K562 (cell line): ENCODE measurements at regions not wholly inside any gene's neighbourhood (a gene's known extent, or its start where the extent isn't known, plus 50 kb on each side); places are given as distances from the start of the nearest gene placed in this dataset.

Source experiments
- ATAC-seq: fragments of 200-7000 bp; cut with Tn5 transposase; 3 replicates; pipeline ENCODE4 v1.9.1; 2020; ENCODE audit warnings: moderate library complexity
- BruUV-seq: library from RNA; stranded (reverse); fragments of 400-500 nt; replicated peaks from 2 replicates; lab custom pipeline; 2021; lab: Mats Ljungman, UMichigan
- CTCF ChIA-PET: fragments of 300-600 bp; formaldehyde crosslinking; extraction: SDS; loops from one replicate; lab custom pipeline; 2021; ENCODE audit warnings: low intra/inter-chr PET ratio; lab: Yijun Ruan, JAX
- POLR2A ChIA-PET: fragments of 300-600, 350-650 bp; sonication (Branson Sonifier 250); formaldehyde crosslinking; extraction: SDS; loops from one replicate; lab custom pipeline; 2021; ENCODE audit warnings: antibody characterized with exemption, inconsistent platforms; lab: Yijun Ruan, JAX
- DNase-seq, 4 experiments: peaks; one replicate each; pipeline versions ENCODE4 v3.0.0 to v3.0.0-alpha.2; 2011 to 2018; ENCODE audit warnings: low spot score in 3 of 4, mixed read lengths in 3 of 4; ENCODE audit errors: extremely low read depth in 1 of 4
- FAIRE-seq: peaks from 2 replicates; lab custom pipeline; 2011; peaks lifted over from hg19 to GRCh38; lab: Jason Lieb, UNC
- H2AFZ ChIP-seq: 2 replicates; pipeline ENCODE4 v1.6.0; 2011; ENCODE audit warnings: low read depth, low read length, control low read depth, inconsistent platforms
- H3K27ac ChIP-seq: fragments of 200-600 bp; 3 replicates; pipeline ENCODE4 v1.8.0; 2011; ENCODE audit warnings: low read depth, mild to moderate bottlenecking, control low read depth, inconsistent platforms, low read length, moderate library complexity, mixed read lengths; ENCODE audit errors: extremely low read depth
- H3K27me3 ChIP-seq, 2 experiments: fragments of 300-600 bp in 1 of 2; 2 replicates in 1 of 2; 3 replicates in 1 of 2; pipeline versions ENCODE4 v1.6.0 to v1.8.0; 2011; ENCODE audit warnings: inconsistent platforms in 2 of 2, low read length in 2 of 2, mild to moderate bottlenecking in 1 of 2, mixed read lengths in 1 of 2, moderate library complexity in 1 of 2; ENCODE audit not compliant: control insufficient read depth in 2 of 2, insufficient read depth in 2 of 2
- H3K36me3 ChIP-seq: fragments of 300-600 bp; 3 replicates; pipeline ENCODE4 v1.8.0; 2011; ENCODE audit warnings: mild to moderate bottlenecking, low read length, inconsistent platforms; ENCODE audit not compliant: control insufficient read depth, insufficient read depth
- H3K4me1 ChIP-seq, 2 experiments: fragments of 200-600 bp in 1 of 2; replicated peaks in 1 of 2; 2 replicates in 1 of 2; 3 replicates in 1 of 2; pipeline versions ENCODE4 v1.5.1 to v1.8.0; 2011; ENCODE audit warnings: inconsistent platforms in 2 of 2, low read length in 2 of 2, mild to moderate bottlenecking in 1 of 2, mixed read lengths in 1 of 2, moderate library complexity in 1 of 2; ENCODE audit not compliant: control insufficient read depth in 2 of 2, insufficient read depth in 2 of 2
- H3K4me2 ChIP-seq: 2 replicates; pipeline ENCODE4 v1.6.1; 2011; ENCODE audit warnings: low read length, control low read depth, inconsistent platforms, mixed read lengths; ENCODE audit not compliant: insufficient read depth
- H3K4me3 ChIP-seq: fragments of 200-600 bp; sonication (generic), shearing (Covaris generic); 2 replicates; pipeline ENCODE4 v1.5.1; 2016; ENCODE audit warnings: control low read depth, inconsistent platforms
- H3K79me2 ChIP-seq: fragments of 200-600 bp; 3 replicates; pipeline ENCODE4 v1.8.0; 2011; ENCODE audit warnings: low read length, inconsistent platforms; ENCODE audit not compliant: control insufficient read depth, insufficient read depth
- H3K9ac ChIP-seq, 2 experiments: 2 replicates each; pipeline versions ENCODE4 v1.6.0 to v1.6.1; 2011; ENCODE audit warnings: low read depth in 2 of 2, low read length in 2 of 2, control low read depth in 1 of 2, inconsistent platforms in 1 of 2, mild to moderate bottlenecking in 1 of 2, mixed read lengths in 1 of 2; ENCODE audit not compliant: insufficient read depth in 1 of 2
- H3K9me1 ChIP-seq: one replicate; pipeline ENCODE4 v1.6.0; 2011; ENCODE audit warnings: inconsistent platforms, mild to moderate bottlenecking, low read length, moderate library complexity; ENCODE audit not compliant: control insufficient read depth, insufficient read depth
- H3K9me3 ChIP-seq: replicated peaks from 2 replicates; pipeline ENCODE4 v1.5.1; 2011; ENCODE audit warnings: low read depth, low read length, inconsistent platforms; ENCODE audit not compliant: control insufficient read depth, insufficient read depth
- H4K20me1 ChIP-seq: replicated peaks from 2 replicates; pipeline ENCODE4 v1.6.1; 2011; ENCODE audit warnings: low read length, inconsistent platforms, mixed read lengths; ENCODE audit not compliant: control insufficient read depth, insufficient read depth
- MAFG ChIP-seq: fragments of 450-650 bp; conservative IDR thresholded peaks from 2 replicates; pipeline ENCODE4 v1.6.1; 2016; ENCODE audit warnings: missing genetic modification characterization, missing compliant biosample characterization
- NFE2 ChIP-seq: IDR thresholded peaks from 2 replicates; pipeline ENCODE4 v1.6.1; 2014; ENCODE audit warnings: antibody characterized with exemption, low read depth
- NFE2L1 ChIP-seq: fragments of 450-650 bp; IDR thresholded peaks from 2 replicates; pipeline ENCODE4 v1.6.1; 2016; ENCODE audit warnings: missing genetic modification characterization, low read depth, mild to moderate bottlenecking, missing compliant biosample characterization, moderate library complexity, borderline replicate concordance
- PURB ChIP-seq: sonication (generic); formaldehyde crosslinking; IDR thresholded peaks from 2 replicates; pipeline ENCODE4 v1.9.0; 2021; ENCODE audit warnings: low read depth, mild to moderate bottlenecking, missing genetic modification reagents
- TBL1XR1 ChIP-seq, 2 experiments: IDR thresholded peaks; 2 replicates each; pipeline ENCODE4 v1.6.1; 2012; ENCODE audit warnings: improper control_type of control experiment in 2 of 2, low read length in 2 of 2, mild to moderate bottlenecking in 1 of 2
- ZFP1 ChIP-seq: fragments of 450-650 bp; formaldehyde crosslinking; IDR thresholded peaks from 2 replicates; pipeline ENCODE4 v1.4.0; 2020; ENCODE audit warnings: mild to moderate bottlenecking, mixed read lengths
- ZNF316 ChIP-seq: fragments of 450-650 bp; IDR thresholded peaks from 2 replicates; pipeline ENCODE4 v1.6.1; 2016
- ZNF551 ChIP-seq: fragments of 250-450 bp; sonication (Bioruptor Pico); IDR thresholded peaks from 2 replicates; pipeline ENCODE4 v1.5.0; 2021; ENCODE audit warnings: mild to moderate bottlenecking, moderate library complexity
- WGBS: fragments of 100-300 bp; shearing (Covaris generic); methylation state at CpG from one replicate; pipeline ENCODE4 v1.1.6; 2016; ENCODE audit warnings: low coverage, mixed read lengths; ENCODE audit not compliant: insufficient coverage; ENCODE audit errors: missing lambda C conversion rate; 5-methylcytosine and 5-hydroxymethylcytosine counted together
- in situ Hi-C: fragments of 300-500 bp; cut with MboI; formaldehyde crosslinking; loops from 4 replicates; pipeline ENCODE4 v1.15.0; 2018; ENCODE audit warnings: inconsistent platforms, mixed read lengths
- intact Hi-C: fragments of 100-400 bp; cut with micrococcal nuclease; formaldehyde crosslinking; loops from 2 replicates; pipeline ENCODE4 v1.14.2; 2022

DNA sequence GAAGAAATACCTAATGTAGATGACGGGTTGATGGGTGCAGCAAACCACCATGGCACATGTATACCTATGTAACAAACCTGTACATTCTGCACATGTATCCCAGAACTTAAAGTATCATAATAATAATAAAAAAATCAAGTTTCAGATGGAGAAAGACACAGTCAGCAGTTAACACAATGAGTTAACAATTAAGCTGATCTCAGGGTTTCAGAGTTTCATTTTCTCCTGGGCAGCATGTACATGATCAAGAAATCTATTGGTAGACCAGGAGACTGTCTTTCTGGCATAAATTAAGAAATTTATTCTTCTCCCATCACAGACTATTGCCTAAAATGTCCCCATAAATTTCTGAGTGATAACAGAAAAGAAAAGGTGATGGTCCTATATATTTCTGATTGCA is 155.3 kb downstream of the RAD51AP2 start:
- CTCF ChIA-PET = interaction anchor here (0.7 kb wide), 1 partner anchor 1014 kb away, joined by 3 read pairs; no protein-coding TSS in a partner anchor
- ATAC-seq (no peak), DNase-seq (no peak)
- Histone ChIP-seq H3K9me1 (no peaks in the 10 kb centered on the region), H3K4me3 (no peak overlapping the region), H3K4me1 (no peaks in the 10 kb centered on the region), H3K9me3 (no peaks in the 10 kb centered on the region), H3K36me3 (no peaks in the 10 kb centered on the region)
- no TSS peak for BruUV-seq
- POLR2A ChIA-PET = no interaction called here
- intact Hi-C loops (no loop called here), in situ Hi-C loops (no loop called here)
- TF ChIP-seq TBL1XR1 (IDR thresholded peaks at IDR 0.05; ENCODE audit: low read length in 2 of 2) (no peak), PURB (CRISPR knock-in tag) (no peak)
- TF ChIP-seq, all 486 proteins: peak for 0
- Histone ChIP-seq H3K27ac (no peak overlapping the region), H3K79me2 (no peaks in the 10 kb centered on the region), H3K9ac (no peak overlapping the region), H4K20me1 (no peaks in the 10 kb centered on the region), H3K4me2 (no peak overlapping the region), H3K27me3 (no peaks in the 10 kb centered on the region), H2AFZ (no peak overlapping the region)
- FAIRE-seq = no peak
- WGBS = 0% methylated on average over 1 of the region's 1 CpG

DNA sequence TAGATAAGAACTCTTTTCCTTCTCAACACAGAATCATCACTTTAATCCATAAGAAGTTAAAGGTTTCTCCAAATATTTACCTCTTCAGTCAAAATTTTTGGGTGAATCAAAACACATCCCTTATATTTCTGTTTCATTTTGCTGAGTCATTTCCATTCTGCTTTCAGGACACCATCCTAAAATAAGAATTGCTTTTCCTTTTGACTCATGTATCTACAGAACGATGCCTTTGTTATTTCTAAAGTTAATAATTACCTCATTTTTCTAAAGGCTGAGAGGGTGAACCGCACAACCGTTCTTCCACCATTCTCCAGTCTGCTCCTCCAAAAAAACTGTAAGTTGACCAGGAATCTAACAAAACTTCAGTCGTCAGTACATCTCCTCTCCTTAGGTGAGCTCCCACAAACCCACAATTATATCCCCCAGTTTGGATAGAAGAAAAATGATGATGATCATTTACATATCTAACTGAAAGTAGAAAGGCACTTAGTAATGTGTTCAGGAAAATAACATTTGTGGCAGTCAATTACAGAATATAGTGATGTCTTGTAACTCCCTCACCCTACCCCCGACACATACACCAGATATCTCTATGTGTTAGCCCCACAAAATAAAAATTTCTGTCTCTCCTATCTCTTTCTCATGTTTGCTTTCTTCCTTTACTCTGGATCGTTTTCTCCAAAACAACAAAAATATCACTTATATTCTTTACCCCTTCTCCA is 162.5 kb downstream of the RAD51AP2 start:
- ATAC-seq (no peak), FAIRE-seq (no peak), DNase-seq (no peak)
- no peaks in the 10 kb centered on the region for H3K9me3 ChIP-seq
- H3K4me1 ChIP-seq = no peaks in the 10 kb centered on the region
- no peak overlapping the region for H2AFZ ChIP-seq
- H3K4me2 ChIP-seq = no peak overlapping the region
- no peaks in the 10 kb centered on the region for H3K9me1 ChIP-seq
- ChIA-PET CTCF (no interaction called here), POLR2A (no interaction called here)
- no peaks in the 10 kb centered on the region for H3K27me3 ChIP-seq
- TF ChIP-seq ZNF551 (CRISPR knock-in tag) (no peak), MAFG (tag) (peak; percentile 56), NFE2L1 (tag) (peak; percentile 25; the same call in 1 of the 2 replicates), NFE2 (0 out of 2 replicates have a peak, but pooled peaks have one; percentile 29), ZNF316 (peak; percentile 16; the same call in 1 of the 2 replicates), ZFP1 (CRISPR knock-in tag) (no peak)
- TF ChIP-seq, all 486 proteins: peak for 4
- Histone ChIP-seq H4K20me1 (no peaks in the 10 kb centered on the region), H3K79me2 (no peaks in the 10 kb centered on the region), H3K27ac (no peak overlapping the region), H3K36me3 (no peaks in the 10 kb centered on the region), H3K4me3 (no peak overlapping the region), H3K9ac (no peak overlapping the region)
- 0% methylated on average over 6 of the region's 6 CpGs for WGBS
- intact Hi-C loops (no loop called here), in situ Hi-C loops (no loop called here)
- no TSS peak for BruUV-seq
